GM12891 (cell line): ENCODE measurements at regions not wholly inside any gene's neighbourhood (a gene's known extent, or its start where the extent isn't known, plus 50 kb on each side); places are given as distances from the start of the nearest gene placed in this dataset.

Source experiments
- PAX5 ChIP-seq: IDR thresholded peaks from 2 replicates; pipeline ENCODE4 v1.6.1; 2011; ENCODE audit warnings: low read length, moderate library complexity, mild to moderate bottlenecking; ENCODE audit not compliant: insufficient read depth, severe bottlenecking
- POLR2A ChIP-seq: IDR thresholded peaks from 2 replicates; pipeline ENCODE4 v1.6.1; 2011; ENCODE audit warnings: low read depth, low read length, control low read depth
- POLR2AphosphoS5 ChIP-seq: IDR thresholded peaks from 2 replicates; pipeline ENCODE4 v1.6.1; 2011; ENCODE audit warnings: low read depth, low read length, control low read depth
- POU2F2 ChIP-seq: IDR thresholded peaks from 2 replicates; pipeline ENCODE4 v1.6.1; 2011; ENCODE audit warnings: low read depth, mild to moderate bottlenecking, control low read depth, low read length, moderate library complexity
- SPI1 ChIP-seq: IDR thresholded peaks from 2 replicates; pipeline ENCODE4 v1.6.1; 2011; ENCODE audit warnings: low read depth, low read length, control low read depth
- TAF1 ChIP-seq: IDR thresholded peaks from 2 replicates; pipeline ENCODE4 v1.6.1; 2011; ENCODE audit warnings: low read depth, low read length, control low read depth

DNA sequence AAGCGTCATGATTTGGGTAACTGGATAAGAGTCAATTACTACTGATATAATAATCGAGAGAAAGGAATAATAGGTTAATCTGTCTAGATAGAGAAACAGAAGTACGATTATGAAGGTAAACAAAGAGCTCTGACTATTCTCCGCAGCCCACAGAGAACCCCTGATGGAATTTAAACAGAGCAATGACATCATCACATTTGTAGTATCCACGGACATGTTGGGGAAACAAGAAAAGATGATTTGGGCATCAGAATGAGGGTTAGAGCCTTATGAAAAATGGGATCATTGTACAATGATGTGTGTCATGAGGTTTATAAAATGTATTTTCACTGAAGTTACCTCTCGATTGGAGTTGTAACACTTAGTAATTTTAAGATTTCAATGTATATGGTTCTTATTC is 129.9 kb downstream of the DTHD1 start:
- TF ChIP-seq POLR2AphosphoS5 (no peak), POLR2A (no peak), TAF1 (no peak), SPI1 (no peak), PAX5 (no peak), POU2F2 (no peak)
